BJ (cell line): ENCODE measurements at regions not wholly inside any gene's neighbourhood (a gene's known extent, or its start where the extent isn't known, plus 50 kb on each side); places are given as distances from the start of the nearest gene placed in this dataset.

Experiments used
- CTCF ChIA-PET: fragments of 350-600 bp; formaldehyde crosslinking; extraction: SDS; loops from one replicate; lab custom pipeline; 2021; ENCODE audit warnings: antibody characterized with exemption, inconsistent platforms; lab: Yijun Ruan, JAX
- POLR2A ChIA-PET: fragments of 300-600 bp; sonication (Branson Sonifier 250); formaldehyde crosslinking; extraction: SDS; loops from one replicate; lab custom pipeline; 2021; ENCODE audit warnings: antibody characterized with exemption; lab: Charles Lee
- DNase-seq: peaks from one replicate; pipeline ENCODE4 v3.0.0-alpha.2; 2011; ENCODE audit warnings: low read depth
- H3K27me3 ChIP-seq: 2 replicates; pipeline ENCODE4 v1.6.0; 2011; ENCODE audit warnings: low read length; ENCODE audit not compliant: control insufficient read depth, insufficient read depth
- H3K36me3 ChIP-seq: 2 replicates; pipeline ENCODE4 v1.5.1; 2011; ENCODE audit warnings: low read length; ENCODE audit not compliant: control insufficient read depth, insufficient read depth
- H3K4me3 ChIP-seq: 2 replicates; pipeline ENCODE4 v1.5.1; 2011; ENCODE audit warnings: low read depth, mild to moderate bottlenecking, control low read depth, low read length
- CTCF ChIP-seq: IDR thresholded peaks from 2 replicates; pipeline ENCODE4 v1.5.1; 2011; ENCODE audit warnings: low read depth, mild to moderate bottlenecking, control low read depth, inconsistent platforms, low read length, moderate library complexity; ENCODE audit not compliant: insufficient read depth

GRCh38 chr13:80530191-80530590, 189.3 kb upstream of the SPRY2 start:
- H3K4me3 ChIP-seq: no peak overlapping the region
- ChIA-PET CTCF (no interaction called here), POLR2A (no interaction called here)
- H3K36me3 ChIP-seq: no peaks in the 10 kb centered on the region
- no peak for DNase-seq
- no peaks in the 10 kb centered on the region for H3K27me3 ChIP-seq
- no peak for TF ChIP-seq CTCF

GRCh38 chr13:80529734-80530133, 188.8 kb upstream of the SPRY2 start:
- ChIA-PET CTCF (no interaction called here), POLR2A (no interaction called here)
- no peak for TF ChIP-seq CTCF
- Histone ChIP-seq H3K4me3 (no peak overlapping the region), H3K36me3 (no peaks in the 10 kb centered on the region), H3K27me3 (no peaks in the 10 kb centered on the region)
- no peak for DNase-seq

GRCh38 chr13:80528733-80529132, 187.8 kb upstream of the SPRY2 start:
- CTCF ChIA-PET: no interaction called here
- TF ChIP-seq CTCF: no peak
- POLR2A ChIA-PET: no interaction called here
- Histone ChIP-seq H3K27me3 (no peaks in the 10 kb centered on the region), H3K4me3 (no peak overlapping the region), H3K36me3 (no peaks in the 10 kb centered on the region)
- DNase-seq: no peak

GRCh38 chr13:80527400-80527799, 186.5 kb upstream of the SPRY2 start:
- no peak for DNase-seq
- no peaks in the 10 kb centered on the region for H3K36me3 ChIP-seq
- no peak overlapping the region for H3K4me3 ChIP-seq
- ChIA-PET POLR2A (no interaction called here), CTCF (no interaction called here)
- no peak for TF ChIP-seq CTCF
- no peaks in the 10 kb centered on the region for H3K27me3 ChIP-seq

GRCh38 chr13:80524447-80525215, 183.7 kb upstream of the SPRY2 start:
- DNase-seq: no peak
- TF ChIP-seq CTCF: no peak
- ChIA-PET CTCF (no interaction called here), POLR2A (no interaction called here)
- Histone ChIP-seq H3K27me3 (no peaks in the 10 kb centered on the region), H3K4me3 (no peak overlapping the region), H3K36me3 (no peaks in the 10 kb centered on the region)
